Subcutaneous abdominal adipose tissue (tissue), 5 donors: ENCODE measurements at regions not wholly inside any gene's neighbourhood (a gene's known extent, or its start where the extent isn't known, plus 50 kb on each side); places are given as distances from the start of the nearest gene placed in this dataset.

Source experiments
- H3K27ac ChIP-seq: one replicate; pipeline ENCODE4 v1.7.0; 2013; ENCODE audit warnings: low read depth, mild to moderate bottlenecking, inconsistent platforms, low read length, moderate library complexity
- H3K27me3 ChIP-seq, 5 donors: one replicate each; pipeline ENCODE4 v1.7.0; 2013; ENCODE audit warnings: low read length in 5 of 5, inconsistent platforms in 1 of 5; ENCODE audit not compliant: control insufficient read depth in 5 of 5, insufficient read depth in 4 of 5
- H3K36me3 ChIP-seq, 5 donors: one replicate each; pipeline ENCODE4 v1.7.0; 2013; ENCODE audit warnings: low read length in 5 of 5; ENCODE audit not compliant: control insufficient read depth in 5 of 5, insufficient read depth in 5 of 5
- H3K4me1 ChIP-seq, 5 donors: one replicate each; pipeline ENCODE4 v1.7.0; 2013; ENCODE audit warnings: low read length in 5 of 5, mild to moderate bottlenecking in 3 of 5, moderate library complexity in 1 of 5; ENCODE audit not compliant: control insufficient read depth in 5 of 5, insufficient read depth in 5 of 5
- H3K4me3 ChIP-seq, 5 donors: one replicate each; pipeline ENCODE4 v1.7.0; 2013; ENCODE audit warnings: low read length in 5 of 5, low read depth in 1 of 5
- H3K9ac ChIP-seq, 5 donors: one replicate each; pipeline ENCODE4 v1.7.0; 2013; ENCODE audit warnings: low read length in 5 of 5, mild to moderate bottlenecking in 4 of 5, moderate library complexity in 3 of 5
- H3K9me3 ChIP-seq, 5 donors: one replicate each; pipeline ENCODE4 v1.7.0; 2013; ENCODE audit warnings: low read length in 5 of 5; ENCODE audit not compliant: control insufficient read depth in 5 of 5
- donor health status: healthy.
- donor health status: healthy.
- donor health status: healthy.
- donor health status: healthy.
- donor health status: healthy.

DNA sequence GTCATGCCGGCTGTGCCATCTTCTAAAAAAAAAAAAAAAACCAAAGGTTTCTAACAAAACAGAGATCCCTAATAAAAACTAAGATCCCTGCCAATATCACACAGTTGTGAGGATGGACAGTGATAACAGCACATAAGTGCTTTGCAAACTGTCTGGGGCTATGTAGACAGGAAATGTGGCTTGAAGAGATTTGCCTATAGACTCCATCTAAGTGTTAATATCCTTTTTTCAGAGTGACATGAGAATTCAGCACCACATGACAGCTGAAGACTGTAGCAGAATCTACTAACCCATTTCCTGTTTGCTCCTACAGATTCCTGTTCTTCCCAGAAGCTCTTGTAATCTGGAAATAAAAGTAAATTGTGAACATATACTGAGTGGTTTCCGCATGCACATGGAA is 215.4 kb downstream of the KDR start:
- Histone ChIP-seq H3K4me1 (peaks cover 3 to 21% (median 17%) of the 10 kb centered on the region in 5 donors), H3K9ac (no peak overlapping the region)

DNA sequence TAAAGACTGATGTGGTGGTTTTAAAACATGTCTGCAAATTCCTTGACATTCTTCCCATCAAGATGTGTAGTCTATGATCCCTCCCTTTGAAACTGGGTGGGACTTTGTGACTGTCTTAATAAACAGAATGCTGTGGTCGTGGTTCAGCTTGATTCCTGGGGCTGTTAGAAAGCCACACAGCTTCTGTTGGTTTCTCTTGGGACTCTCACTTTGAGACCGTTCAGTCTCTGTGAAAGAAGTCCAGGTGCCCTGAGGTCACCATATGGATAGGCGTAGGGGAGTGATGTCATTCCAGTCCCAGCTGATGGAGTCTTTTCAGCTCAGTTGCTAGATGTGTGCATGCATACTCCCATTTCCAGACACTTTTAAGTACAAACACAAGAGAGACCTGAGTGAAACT is 216.6 kb downstream of the KDR start:
- Histone ChIP-seq H3K27me3 (no peaks in the 10 kb centered on the region), H3K9ac (no peak overlapping the region), H3K36me3 (no peaks in the 10 kb centered on the region), H3K4me3 (no peak overlapping the region), H3K27ac (no peak overlapping the region), H3K4me1 (peaks cover 1 to 12% (median 5%) of the 10 kb centered on the region in 5 donors), H3K9me3 (peaks cover 0 to 10% (median 6%) of the 10 kb centered on the region in 5 donors)

More for the DNA sequence above, 215.4 kb downstream of the KDR start:
- peaks cover 0 to 10% (median 6%) of the 10 kb centered on the region in 5 donors for H3K9me3 ChIP-seq
- H3K4me3 ChIP-seq: no peak overlapping the region
- no peak overlapping the region for H3K27ac ChIP-seq
- no peaks in the 10 kb centered on the region for H3K27me3 ChIP-seq
- H3K36me3 ChIP-seq: no peaks in the 10 kb centered on the region

DNA sequence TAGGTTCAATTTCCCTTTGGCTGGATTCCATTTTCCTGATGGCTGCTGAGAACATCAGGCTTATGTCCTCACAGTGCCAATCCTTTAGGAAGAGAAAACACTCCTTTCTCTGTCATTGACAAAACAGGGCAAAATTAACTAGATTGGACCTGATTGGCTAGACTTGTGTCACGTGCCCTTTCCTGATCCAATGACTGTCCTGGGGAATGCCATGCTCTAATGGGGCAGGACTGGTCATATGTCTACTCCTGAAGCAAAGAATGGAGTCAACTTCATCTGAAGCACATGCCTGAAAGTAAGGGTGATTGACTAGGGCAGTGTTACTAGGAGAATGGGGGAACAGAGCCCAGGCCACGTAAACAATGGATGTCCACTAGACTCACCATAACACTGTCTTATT is 220.4 kb downstream of the KDR start:
- H3K27ac ChIP-seq: no peak overlapping the region
- H3K9me3 ChIP-seq: peaks cover 0 to 10% (median 6%) of the 10 kb centered on the region in 5 donors
- no peaks in the 10 kb centered on the region for H3K27me3 ChIP-seq
- no peaks in the 10 kb centered on the region for H3K36me3 ChIP-seq
- H3K9ac ChIP-seq: no peak overlapping the region
- H3K4me3 ChIP-seq: no peak overlapping the region
- peaks cover 0 to 4% (median 0%) of the 10 kb centered on the region in 5 donors for H3K4me1 ChIP-seq

DNA sequence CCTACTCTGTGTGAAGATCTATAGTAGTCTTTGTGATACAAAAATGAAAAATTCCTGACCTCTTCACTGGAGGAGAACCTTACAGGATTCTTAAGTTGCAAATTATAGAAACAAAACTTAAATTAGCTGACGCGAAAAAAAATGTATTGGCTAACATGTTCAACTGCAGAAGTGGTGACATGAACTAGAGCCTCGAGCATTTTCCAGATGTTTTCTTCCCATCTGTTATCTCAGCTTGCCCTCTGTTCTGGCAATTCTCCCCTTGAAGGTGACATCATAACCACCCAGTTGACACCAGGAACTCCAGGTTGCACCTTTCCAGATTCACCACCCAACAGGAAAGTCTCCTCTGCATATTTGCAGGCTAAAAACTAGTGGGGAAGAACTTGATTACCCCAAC is 222.4 kb downstream of the KDR start:
- H3K9ac ChIP-seq: no peak overlapping the region
- H3K27me3 ChIP-seq: no peaks in the 10 kb centered on the region
- H3K36me3 ChIP-seq: no peaks in the 10 kb centered on the region
- peaks cover 0 to 6% (median 0%) of the 10 kb centered on the region in 5 donors for H3K4me1 ChIP-seq
- no peak overlapping the region for H3K4me3 ChIP-seq
- peaks cover 0 to 10% (median 6%) of the 10 kb centered on the region in 5 donors for H3K9me3 ChIP-seq
- H3K27ac ChIP-seq: no peak overlapping the region

DNA sequence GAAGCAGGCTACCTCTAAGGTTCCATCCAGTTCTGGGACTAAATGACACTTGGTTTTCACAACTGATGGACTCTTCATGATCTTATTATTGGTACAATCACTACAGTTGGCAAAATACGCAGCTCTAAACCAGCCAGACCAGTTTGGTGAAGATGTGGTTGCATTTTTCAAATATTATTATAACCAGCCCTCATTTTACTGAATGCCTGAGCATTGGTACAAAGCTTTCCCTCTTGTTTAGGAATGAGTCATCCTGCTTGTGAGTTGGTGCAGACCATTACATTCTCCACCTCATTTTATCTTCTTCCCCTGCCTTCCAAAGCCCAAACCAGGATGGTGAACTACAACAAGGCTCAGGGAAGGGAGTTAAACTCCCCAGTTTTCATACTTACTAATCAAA is 223.1 kb downstream of the KDR start:
- Histone ChIP-seq H3K9ac (no peak overlapping the region), H3K27ac (no peak overlapping the region), H3K4me1 (peaks cover 0 to 6% (median 0%) of the 10 kb centered on the region in 5 donors), H3K36me3 (no peaks in the 10 kb centered on the region), H3K9me3 (peaks cover 0 to 7% (median 1%) of the 10 kb centered on the region in 5 donors), H3K27me3 (no peaks in the 10 kb centered on the region), H3K4me3 (no peak overlapping the region)

DNA sequence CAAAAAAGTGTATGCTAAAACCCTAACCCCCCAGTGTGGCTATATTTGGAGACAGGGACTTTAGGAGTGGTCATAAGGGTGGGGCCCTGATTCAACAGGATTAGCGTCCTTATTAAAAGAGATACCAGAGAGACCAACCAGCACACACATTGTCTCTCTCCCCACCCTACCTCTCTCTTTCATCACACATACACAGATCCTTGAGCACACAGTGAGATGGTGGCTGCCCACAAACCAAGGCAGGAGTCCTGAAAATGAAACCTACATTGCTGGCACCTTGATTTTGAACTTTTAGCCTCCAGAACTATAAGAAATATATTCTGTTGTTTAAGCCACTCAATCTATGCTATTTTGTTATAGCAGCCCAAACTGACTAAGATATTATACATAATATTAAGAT is 224.2 kb downstream of the KDR start:
- Histone ChIP-seq H3K9ac (no peak overlapping the region), H3K36me3 (no peaks in the 10 kb centered on the region), H3K27me3 (no peaks in the 10 kb centered on the region), H3K9me3 (peaks cover 0 to 1% (median 0%) of the 10 kb centered on the region in 5 donors), H3K27ac (no peak overlapping the region), H3K4me3 (no peak overlapping the region), H3K4me1 (peaks cover 0 to 6% (median 0%) of the 10 kb centered on the region in 5 donors)

DNA sequence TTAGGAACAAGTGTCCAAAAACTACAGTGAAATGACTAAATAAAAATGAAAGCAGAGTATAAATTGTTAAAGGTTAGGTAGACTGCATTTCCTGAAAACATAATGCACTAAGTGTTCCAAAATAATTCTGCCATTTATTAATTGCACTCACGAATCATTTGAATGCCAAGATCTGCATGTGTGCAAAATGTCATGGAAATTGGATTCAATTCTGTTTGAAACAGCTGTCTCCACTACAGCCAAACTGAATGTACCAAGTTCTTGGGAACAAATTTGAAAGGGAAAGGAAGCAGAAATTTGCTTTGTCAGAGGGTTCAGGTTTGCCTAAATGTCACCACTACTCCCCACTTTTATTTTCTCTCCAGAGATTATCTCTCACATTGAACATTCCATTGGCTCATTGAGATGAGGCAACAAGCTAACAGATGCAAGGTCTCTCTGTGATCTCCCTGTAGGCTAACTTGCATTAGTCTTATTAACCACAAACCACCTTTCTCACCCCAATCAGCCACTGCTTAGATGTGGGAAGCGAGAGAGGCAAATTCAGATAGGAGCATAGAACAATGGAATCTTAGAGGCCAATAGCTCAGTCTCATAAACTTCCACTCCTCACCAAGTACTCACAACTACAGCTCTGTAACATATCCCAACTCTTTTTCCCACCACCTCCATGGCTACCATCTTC is 226.6 kb downstream of the KDR start:
- no peaks in the 10 kb centered on the region for H3K36me3 ChIP-seq
- H3K4me3 ChIP-seq: no peak overlapping the region
- no peak overlapping the region for H3K27ac ChIP-seq
- no peaks in the 10 kb centered on the region for H3K9me3 ChIP-seq
- H3K4me1 ChIP-seq: peaks cover 0 to 6% (median 0%) of the 10 kb centered on the region in 5 donors
- H3K9ac ChIP-seq: no peak overlapping the region
- H3K27me3 ChIP-seq: no peaks in the 10 kb centered on the region

DNA sequence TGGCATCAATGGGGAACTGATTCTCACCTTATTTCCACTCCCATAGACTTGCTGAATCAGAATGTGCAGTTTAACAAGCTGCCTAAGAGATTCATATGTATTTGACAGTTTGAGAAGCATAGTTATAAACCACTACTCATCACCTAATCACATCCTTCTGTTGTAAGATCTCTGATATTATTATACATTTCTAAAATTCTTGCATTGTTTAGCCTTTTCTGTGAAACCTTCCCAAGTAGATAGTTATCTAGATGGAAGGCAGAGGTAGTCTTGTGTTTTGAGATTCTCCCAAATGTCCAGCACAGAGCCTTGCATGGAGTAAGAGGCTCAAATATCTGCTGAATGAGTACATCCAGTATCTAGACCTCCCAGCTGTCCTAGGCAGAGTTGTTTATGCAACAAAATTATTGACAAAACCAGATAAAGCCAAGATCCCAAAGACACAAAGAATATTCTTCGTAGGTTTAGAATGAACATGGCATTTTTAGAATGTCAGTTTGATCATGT is 227.3 kb downstream of the KDR start:
- Histone ChIP-seq H3K27me3 (no peaks in the 10 kb centered on the region), H3K36me3 (no peaks in the 10 kb centered on the region), H3K4me1 (peaks cover 0 to 6% (median 0%) of the 10 kb centered on the region in 5 donors), H3K9me3 (no peaks in the 10 kb centered on the region), H3K4me3 (no peak overlapping the region), H3K27ac (no peak overlapping the region), H3K9ac (no peak overlapping the region)

DNA sequence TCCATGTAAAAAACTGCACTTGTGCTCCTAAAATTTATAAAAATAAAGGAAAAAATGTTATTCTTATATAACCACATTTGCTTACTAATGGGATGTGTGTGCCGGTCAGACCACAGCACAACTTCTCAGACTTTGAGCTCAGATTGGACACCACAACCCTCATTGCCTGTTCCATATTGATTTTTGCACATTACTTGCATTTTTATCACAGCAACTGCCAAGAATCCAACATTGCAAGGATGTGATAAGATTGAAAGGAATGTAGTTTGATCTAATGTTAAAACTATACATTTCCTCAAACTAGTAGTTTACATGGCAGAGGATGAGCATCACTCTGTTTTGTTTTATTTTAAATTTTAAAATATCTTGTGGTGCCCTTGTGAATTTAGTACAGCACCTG is 227.8 kb downstream of the KDR start:
- no peak overlapping the region for H3K27ac ChIP-seq
- no peaks in the 10 kb centered on the region for H3K36me3 ChIP-seq
- H3K4me1 ChIP-seq: peaks cover 0 to 6% (median 0%) of the 10 kb centered on the region in 5 donors
- H3K9ac ChIP-seq: no peak overlapping the region
- H3K27me3 ChIP-seq: no peaks in the 10 kb centered on the region
- H3K9me3 ChIP-seq: no peaks in the 10 kb centered on the region
- no peak overlapping the region for H3K4me3 ChIP-seq

DNA sequence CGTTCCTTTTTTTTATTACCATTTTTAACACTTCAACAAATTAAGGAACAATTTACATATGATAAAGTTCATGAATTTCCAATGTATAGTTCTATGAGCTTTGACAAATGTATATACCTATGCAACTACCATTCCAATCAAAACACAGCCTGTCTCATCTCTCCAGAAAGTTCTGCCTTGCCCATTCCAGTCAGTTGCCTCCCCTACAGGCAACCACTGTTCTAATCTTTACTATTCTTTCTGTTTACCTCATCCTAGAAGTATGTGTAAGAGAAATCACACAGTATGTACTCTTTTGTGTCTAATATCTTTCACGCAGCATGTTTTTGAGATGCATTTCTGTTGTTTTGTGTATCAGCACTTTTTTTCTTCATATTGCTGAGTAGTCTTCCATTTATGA is 224.9 kb downstream of the KIT start:
- Histone ChIP-seq H3K36me3 (no peaks in the 10 kb centered on the region), H3K9me3 (no peaks in the 10 kb centered on the region), H3K27me3 (no peaks in the 10 kb centered on the region), H3K4me1 (peaks cover 0 to 3% (median 0%) of the 10 kb centered on the region in 5 donors), H3K9ac (no peak overlapping the region), H3K4me3 (no peak overlapping the region), H3K27ac (no peak overlapping the region)
